H9 (cell line): ENCODE measurements at regions not wholly inside any gene's neighbourhood (a gene's known extent, or its start where the extent isn't known, plus 50 kb on each side); places are given as distances from the start of the nearest gene placed in this dataset.

Source experiments
- DNase-seq: peaks from one replicate; pipeline ENCODE4 v3.0.0-alpha.2; 2017
- H2AFZ ChIP-seq: one replicate; pipeline ENCODE4 v1.6.1; 2013; ENCODE audit warnings: mild to moderate bottlenecking, low read length, control low read depth, moderate library complexity
- H2AK5ac ChIP-seq: 2 replicates; pipeline ENCODE4 v1.6.1; 2013; ENCODE audit warnings: low read length, control low read depth, mixed read lengths; ENCODE audit not compliant: insufficient read length
- H2BK120ac ChIP-seq: one replicate; pipeline ENCODE4 v1.6.1; 2013; ENCODE audit warnings: low read depth, mild to moderate bottlenecking, low read length, control low read depth, inconsistent platforms; ENCODE audit not compliant: poor library complexity, severe bottlenecking
- H2BK12ac ChIP-seq: 2 replicates; pipeline ENCODE4 v1.6.1; 2013; ENCODE audit warnings: low read length, control low read depth, mixed read lengths, low read depth; ENCODE audit not compliant: insufficient read length
- H2BK15ac ChIP-seq: 2 replicates; pipeline ENCODE4 v1.6.1; 2013; ENCODE audit warnings: low read depth, low read length, control low read depth
- H2BK20ac ChIP-seq: one replicate; pipeline ENCODE4 v1.6.1; 2013; ENCODE audit warnings: low read depth, mild to moderate bottlenecking, low read length, control low read depth, inconsistent platforms; ENCODE audit not compliant: poor library complexity, severe bottlenecking
- H2BK5ac ChIP-seq: 2 replicates; pipeline ENCODE4 v1.6.1; 2013; ENCODE audit warnings: low read length, control low read depth, mixed read lengths; ENCODE audit not compliant: insufficient read length
- H3K14ac ChIP-seq: 2 replicates; pipeline ENCODE4 v1.6.1; 2013; ENCODE audit warnings: low read length, control low read depth; ENCODE audit not compliant: insufficient read depth
- H3K18ac ChIP-seq: 2 replicates; pipeline ENCODE4 v1.6.1; 2013; ENCODE audit warnings: low read depth, mild to moderate bottlenecking, mixed read lengths, low read length, control low read depth; ENCODE audit not compliant: insufficient read length
- H3K23ac ChIP-seq: 2 replicates; pipeline ENCODE4 v1.6.1; 2013; ENCODE audit warnings: low read length, control low read depth, mixed read lengths, low read depth; ENCODE audit not compliant: insufficient read length
- H3K23me2 ChIP-seq: 2 replicates; pipeline ENCODE4 v1.6.1; 2013; ENCODE audit warnings: low read depth, mild to moderate bottlenecking, mixed read lengths, low read length, control low read depth; ENCODE audit not compliant: insufficient read length, poor library complexity, severe bottlenecking
- H3K27ac ChIP-seq: 2 replicates; pipeline ENCODE4 v1.5.1; 2013; ENCODE audit warnings: low read length, control low read depth, mixed read lengths, low read depth; ENCODE audit not compliant: insufficient read length
- H3K27me3 ChIP-seq: 2 replicates; pipeline ENCODE4 v1.6.1; 2013; ENCODE audit warnings: low read length, control low read depth, inconsistent platforms; ENCODE audit not compliant: insufficient read depth
- H3K4ac ChIP-seq: 2 replicates; pipeline ENCODE4 v1.6.1; 2013; ENCODE audit warnings: low read depth, mild to moderate bottlenecking, control low read depth, inconsistent platforms, low read length, moderate library complexity
- H3K4me1 ChIP-seq: 2 replicates; pipeline ENCODE4 v1.6.1; 2013; ENCODE audit warnings: low read length, control low read depth, inconsistent platforms; ENCODE audit not compliant: insufficient read depth
- H3K4me2 ChIP-seq: 2 replicates; pipeline ENCODE4 v1.6.1; 2013; ENCODE audit warnings: low read length, control low read depth, mixed read lengths; ENCODE audit not compliant: insufficient read length, insufficient read depth
- H3K56ac ChIP-seq: 2 replicates; pipeline ENCODE4 v1.6.1; 2013; ENCODE audit warnings: low read depth, mild to moderate bottlenecking, mixed read lengths, low read length, control low read depth; ENCODE audit not compliant: insufficient read length
- H3K79me1 ChIP-seq: 2 replicates; pipeline ENCODE4 v1.6.1; 2013; ENCODE audit warnings: low read depth, mild to moderate bottlenecking, moderate library complexity, low read length, control low read depth, inconsistent platforms; ENCODE audit not compliant: insufficient read depth, poor library complexity, severe bottlenecking
- H3K79me2 ChIP-seq: 2 replicates; pipeline ENCODE4 v1.6.1; 2013; ENCODE audit warnings: low read length, control low read depth, inconsistent platforms; ENCODE audit not compliant: insufficient read depth
- H3K9ac ChIP-seq: 2 replicates; pipeline ENCODE4 v1.6.1; 2013; ENCODE audit warnings: low read length, control low read depth, mixed read lengths; ENCODE audit not compliant: insufficient read length; ENCODE audit errors: extremely low read depth
- H3K9me3 ChIP-seq: one replicate; pipeline ENCODE4 v1.6.1; 2013; ENCODE audit warnings: low read depth, low read length, inconsistent platforms; ENCODE audit not compliant: control insufficient read depth
- H3T11ph ChIP-seq: one replicate; pipeline ENCODE4 v1.6.1; 2013; ENCODE audit warnings: mild to moderate bottlenecking, low read length, control low read depth, inconsistent platforms
- H4K20me1 ChIP-seq: one replicate; pipeline ENCODE4 v1.6.1; 2013; ENCODE audit not compliant: control insufficient read depth, insufficient read length, insufficient read depth
- H4K5ac ChIP-seq: 2 replicates; pipeline ENCODE4 v1.6.1; 2013; ENCODE audit warnings: low read depth, mild to moderate bottlenecking, mixed read lengths, low read length, control low read depth; ENCODE audit not compliant: insufficient read length
- H4K8ac ChIP-seq: replicated peaks from 2 replicates; pipeline ENCODE4 v1.6.1; 2013; ENCODE audit warnings: low read length, control low read depth, mixed read lengths, low read depth; ENCODE audit not compliant: insufficient read length
- H4K91ac ChIP-seq: 2 replicates; pipeline ENCODE4 v1.6.1; 2013; ENCODE audit warnings: low read depth, mild to moderate bottlenecking, moderate library complexity, mixed read lengths, low read length, control low read depth; ENCODE audit not compliant: insufficient read length
- H3K27ac Mint-ChIP-seq, 3 experiments: 2 replicates in 2 of 3; 3 replicates in 1 of 3; pipeline ENCODE4 v1.8.0; 2020 to 2021; ENCODE audit warnings: mixed read lengths in 3 of 3, mild to moderate bottlenecking in 1 of 3, moderate library complexity in 1 of 3
- H3K27me3 Mint-ChIP-seq: 2 replicates; pipeline ENCODE4 v1.8.0; 2021; ENCODE audit warnings: low read depth, mild to moderate bottlenecking, moderate library complexity, mixed read lengths
- H3K36me3 Mint-ChIP-seq, 3 experiments: 2 replicates in 2 of 3; 3 replicates in 1 of 3; pipeline ENCODE4 v1.8.0; 2020 to 2021; ENCODE audit warnings: low read depth in 3 of 3, mixed read lengths in 3 of 3; ENCODE audit not compliant: insufficient read depth in 1 of 3
- H3K4me1 Mint-ChIP-seq, 2 experiments: 2 replicates each; pipeline ENCODE4 v1.8.0; 2020; ENCODE audit warnings: mixed read lengths in 2 of 2
- H3K4me3 Mint-ChIP-seq, 2 experiments: 2 replicates in 1 of 2; 3 replicates in 1 of 2; pipeline ENCODE4 v1.8.0; 2020 to 2021; ENCODE audit warnings: mild to moderate bottlenecking in 2 of 2, mixed read lengths in 2 of 2, moderate library complexity in 1 of 2
- H3K9me3 Mint-ChIP-seq, 2 experiments: 2 replicates in 1 of 2; 3 replicates in 1 of 2; pipeline ENCODE4 v1.8.0; 2020; ENCODE audit warnings: mild to moderate bottlenecking in 2 of 2, mixed read lengths in 2 of 2, moderate library complexity in 1 of 2
- WGBS: extraction: QIAGEN DNeasy Blood & Tissue Kit; methylation state at CpG from one replicate; pipeline ENCODE4 v1.1.7; 2013; ENCODE audit warnings: missing lambda C conversion rate, low lambda C conversion rate, mixed read lengths; ENCODE audit not compliant: insufficient read length; ENCODE audit errors: extremely low coverage; 5-methylcytosine and 5-hydroxymethylcytosine counted together
- TF ChIP-seq, protein P1 (sequence below): fragments of 200-600 bp; sonication (generic); conservative IDR thresholded peaks from 3 replicates; pipeline ENCODE4 v1.8.0; 2021; ENCODE audit warnings: antibody characterized with exemption, mild to moderate bottlenecking

- Histone ChIP-seq H3K79me1 (no peaks in the 10 kb centered on the region), H3K9me3 (peaks cover 16% of the 10 kb centered on the region)
- WGBS, result no CpG with 5 or more reads among the region's 14 CpGs
These were observed 321.2 kb downstream of the ZNF479 start for GRCh38 chr7:56811081-56811480.

More at GRCh38 chr7:56811081-56811480, 321.2 kb downstream of the ZNF479 start:
- Histone ChIP-seq H3K79me2 (no peaks in the 10 kb centered on the region), H4K91ac (no peak overlapping the region), H3K27ac (no peak overlapping the region), H2BK120ac (no peak overlapping the region), H3K14ac (no peak overlapping the region), H4K20me1 (no peaks in the 10 kb centered on the region), H4K5ac (no peak overlapping the region), H3K27me3 (no peaks in the 10 kb centered on the region), H4K8ac (no peak overlapping the region), H3K18ac (no peak overlapping the region), H3K23me2 (no peaks in the 10 kb centered on the region), H3T11ph (no peak overlapping the region), H2BK12ac (no peak overlapping the region), H2AK5ac (no peak overlapping the region), H3K4ac (no peak overlapping the region), H2BK5ac (no peak overlapping the region), H3K4me2 (no peak overlapping the region), H3K4me1 (no peaks in the 10 kb centered on the region), H2BK20ac (no peak overlapping the region), H2AFZ (no peak overlapping the region), H2BK15ac (no peak overlapping the region), H3K56ac (no peak overlapping the region), H3K23ac (no peak overlapping the region), H3K9ac (no peak overlapping the region)
- Mint-ChIP-seq H3K4me3 (no peak overlapping the region), H3K27ac (no peak overlapping the region), H3K4me1 (no peaks in the 10 kb centered on the region), H3K36me3 (peaks cover 0 to 8% (median 3%) of the 10 kb centered on the region in 3 experiments; a peak in 5 of 7 replicates), H3K27me3 (no peaks in the 10 kb centered on the region), H3K9me3 (peaks cover 29 to 42% of the 10 kb centered on the region in 2 experiments)
- TF ChIP-seq, protein P1, sequence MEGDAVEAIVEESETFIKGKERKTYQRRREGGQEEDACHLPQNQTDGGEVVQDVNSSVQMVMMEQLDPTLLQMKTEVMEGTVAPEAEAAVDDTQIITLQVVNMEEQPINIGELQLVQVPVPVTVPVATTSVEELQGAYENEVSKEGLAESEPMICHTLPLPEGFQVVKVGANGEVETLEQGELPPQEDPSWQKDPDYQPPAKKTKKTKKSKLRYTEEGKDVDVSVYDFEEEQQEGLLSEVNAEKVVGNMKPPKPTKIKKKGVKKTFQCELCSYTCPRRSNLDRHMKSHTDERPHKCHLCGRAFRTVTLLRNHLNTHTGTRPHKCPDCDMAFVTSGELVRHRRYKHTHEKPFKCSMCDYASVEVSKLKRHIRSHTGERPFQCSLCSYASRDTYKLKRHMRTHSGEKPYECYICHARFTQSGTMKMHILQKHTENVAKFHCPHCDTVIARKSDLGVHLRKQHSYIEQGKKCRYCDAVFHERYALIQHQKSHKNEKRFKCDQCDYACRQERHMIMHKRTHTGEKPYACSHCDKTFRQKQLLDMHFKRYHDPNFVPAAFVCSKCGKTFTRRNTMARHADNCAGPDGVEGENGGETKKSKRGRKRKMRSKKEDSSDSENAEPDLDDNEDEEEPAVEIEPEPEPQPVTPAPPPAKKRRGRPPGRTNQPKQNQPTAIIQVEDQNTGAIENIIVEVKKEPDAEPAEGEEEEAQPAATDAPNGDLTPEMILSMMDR, result no peak
- DNase-seq, result no peak
